Esophagus squamous epithelium (tissue), 5 donors: ENCODE measurements at regions not wholly inside any gene's neighbourhood (a gene's known extent, or its start where the extent isn't known, plus 50 kb on each side); places are given as distances from the start of the nearest gene placed in this dataset.

ENCODE experiments used
- DNase-seq: peaks from one replicate; lab custom pipeline; 2025; lab: John Stamatoyannopoulos, UW
- H3K27ac ChIP-seq, 4 donors: fragments of 200-600 bp; sonication (generic); one replicate each; pipeline ENCODE4 v1.5.1; 2016 to 2019; ENCODE audit warnings: mild to moderate bottlenecking in 1 of 4
- H3K27me3 ChIP-seq, 4 donors: fragments of 200-600 bp; sonication (generic); 1 replicate in 3 of 4; 2 replicates in 1 of 4; pipeline versions ENCODE4 v1.5.1 to v1.6.0; 2017 to 2021; ENCODE audit warnings: antibody characterized with exemption in 1 of 4
- H3K36me3 ChIP-seq, 3 donors: fragments of 200-600 bp; sonication (generic); one replicate each; pipeline ENCODE4 v1.5.1; 2016 to 2019
- H3K4me1 ChIP-seq, 3 donors: fragments of 200-600 bp; sonication (generic); one replicate each; pipeline ENCODE4 v1.5.1; 2017 to 2019
- H3K4me3 ChIP-seq, 4 donors: fragments of 200-600 bp; sonication (generic); 1 replicate in 3 of 4; 2 replicates in 1 of 4; pipeline ENCODE4 v1.5.1; 2016 to 2019; ENCODE audit warnings: mild to moderate bottlenecking in 2 of 4, moderate library complexity in 1 of 4
- H3K9me3 ChIP-seq, 3 donors: fragments of 200-600 bp; sonication (generic); one replicate each; pipeline ENCODE4 v1.5.1; 2016 to 2019
- CTCF ChIP-seq, 6 experiments: fragments of 450-650 bp in 4 of 6; fragments of 200-600 bp in 2 of 6; sonication (generic) in 2 of 6; IDR thresholded peaks; one replicate each; pipeline ENCODE4 v1.5.1; 2016 to 2019; ENCODE audit warnings: antibody characterized with exemption in 6 of 6, mild to moderate bottlenecking in 4 of 6, moderate library complexity in 4 of 6
- POLR2A ChIP-seq, 4 donors: fragments of 450-650 bp; IDR thresholded peaks; one replicate each; pipeline ENCODE4 v1.6.1; 2017; ENCODE audit warnings: antibody characterized with exemption in 4 of 4, mild to moderate bottlenecking in 4 of 4, moderate library complexity in 3 of 4
- WGBS, 2 donors: methylation state at CpG; one replicate each; pipeline ENCODE4 v1.1.5; 2018; 5-methylcytosine and 5-hydroxymethylcytosine counted together
- intact Hi-C: fragments of 100-400 bp; cut with DNase I; formaldehyde crosslinking; loops from one replicate; pipeline ENCODE4 v1.15.0; 2022
- donor health status: DM: yes; HTN: yes; CAD: no.

- H3K36me3 ChIP-seq = no peaks in the 10 kb centered on the region
- intact Hi-C loops = no loop called here
- TF ChIP-seq POLR2A (IDR thresholded peaks at IDR 0.05) (no peak), CTCF (IDR thresholded peaks at IDR 0.05) (no peak)
- no peak overlapping the region for H3K4me3 ChIP-seq
- WGBS, 2 donors = 87 to 90% methylated on average over 4 of the region's 4 CpGs
- no peaks in the 10 kb centered on the region for H3K4me1 ChIP-seq
- no peak overlapping the region for H3K27ac ChIP-seq
- no peaks in the 10 kb centered on the region for H3K9me3 ChIP-seq
- no peak for DNase-seq
- H3K27me3 ChIP-seq = no peaks in the 10 kb centered on the region
These were observed 116.4 kb downstream of the MPP7 start for GRCh38 chr10:28186461-28186860.

- H3K27me3 ChIP-seq = no peaks in the 10 kb centered on the region
- H3K9me3 ChIP-seq = no peaks in the 10 kb centered on the region
- intact Hi-C loops = no loop called here
- no peak overlapping the region for H3K27ac ChIP-seq
- WGBS, 2 donors = 92 to 94% methylated on average over 1 of the region's 1 CpG
- H3K36me3 ChIP-seq = no peaks in the 10 kb centered on the region
- H3K4me3 ChIP-seq = no peak overlapping the region
- TF ChIP-seq POLR2A (IDR thresholded peaks at IDR 0.05) = no peak
- no peak for TF ChIP-seq CTCF (IDR thresholded peaks at IDR 0.05)
- no peaks in the 10 kb centered on the region for H3K4me1 ChIP-seq
- DNase-seq = no peak
These were observed 118.1 kb downstream of the MPP7 start for GRCh38 chr10:28184810-28185209.

GRCh38 chr10:28181478-28182096, 121.3 kb downstream of the MPP7 start:
- Histone ChIP-seq H3K9me3 (no peaks in the 10 kb centered on the region), H3K36me3 (no peaks in the 10 kb centered on the region), H3K27ac (no peak overlapping the region), H3K4me1 (peaks cover 12 to 20% (median 16%) of the 10 kb centered on the region in 3 donors), H3K4me3 (no peak overlapping the region), H3K27me3 (no peaks in the 10 kb centered on the region)
- no peak for TF ChIP-seq CTCF (IDR thresholded peaks at IDR 0.05)
- no peak for TF ChIP-seq POLR2A (IDR thresholded peaks at IDR 0.05)
- no peak for DNase-seq
- intact Hi-C loops = no loop called here
- 62 to 69% methylated on average over 7 of the region's 7 CpGs for WGBS, 2 donors

GRCh38 chr10:28180654-28181053, 122.2 kb downstream of the MPP7 start:
- 55 to 67% methylated on average over 4 of the region's 4 CpGs for WGBS, 2 donors
- Histone ChIP-seq H3K27me3 (no peaks in the 10 kb centered on the region), H3K4me1 (peaks cover 12 to 20% (median 16%) of the 10 kb centered on the region in 3 donors), H3K4me3 (no peak overlapping the region), H3K9me3 (no peaks in the 10 kb centered on the region), H3K27ac (no peak overlapping the region), H3K36me3 (no peaks in the 10 kb centered on the region)
- intact Hi-C loops = no loop called here
- TF ChIP-seq CTCF (IDR thresholded peaks at IDR 0.05) = no peak
- no peak for TF ChIP-seq POLR2A (IDR thresholded peaks at IDR 0.05)
- DNase-seq = no peak

GRCh38 chr10:28179743-28180099, 123.1 kb downstream of the MPP7 start:
- no peak for TF ChIP-seq POLR2A (IDR thresholded peaks at IDR 0.05)
- no peak for TF ChIP-seq CTCF (IDR thresholded peaks at IDR 0.05)
- DNase-seq = no peak
- Histone ChIP-seq H3K27me3 (no peaks in the 10 kb centered on the region), H3K27ac (no peak overlapping the region), H3K4me3 (no peak overlapping the region), H3K4me1 (peaks cover 12 to 20% (median 16%) of the 10 kb centered on the region in 3 donors), H3K36me3 (no peaks in the 10 kb centered on the region), H3K9me3 (no peaks in the 10 kb centered on the region)
- intact Hi-C loops = no loop called here
